ENCODE measurements at regions not wholly inside any gene's neighbourhood (a gene's known extent, or its start where the extent isn't known, plus 50 kb on each side); places are given as distances from the start of the nearest gene placed in this dataset.

- H3K4me1 ChIP-seq (ENCODE audit: control insufficient read depth, insufficient read depth, low read length), result peaks cover 6% of the 10 kb centered on the region
- H3K9ac ChIP-seq (ENCODE audit: low read length), result no peak overlapping the region
- H3K27me3 ChIP-seq (ENCODE audit: control insufficient read depth, insufficient read depth, low read length), result no peaks in the 10 kb centered on the region
These were observed 134.7 kb downstream of the GAS1 start for GRCh38 chr9:86812616-86813015.

GRCh38 chr9:86809759-86810367 is 137.4 kb downstream of the GAS1 start:
- peaks cover 4% of the 10 kb centered on the region; the same call in 1 of the 2 replicates for H3K27me3 ChIP-seq (ENCODE audit: control insufficient read depth, insufficient read depth, low read length)
- no peaks in the 10 kb centered on the region for H3K36me3 ChIP-seq (ENCODE audit: control insufficient read depth, insufficient read depth, low read length)
- H3K9ac ChIP-seq (ENCODE audit: low read length), result no peak overlapping the region
- peaks cover 13% of the 10 kb centered on the region for H3K4me1 ChIP-seq (ENCODE audit: control insufficient read depth, insufficient read depth, low read length)
- H3K27ac ChIP-seq (ENCODE audit: low read depth, low read length), result no peak overlapping the region
- no peak overlapping the region for H3K4me3 ChIP-seq (ENCODE audit: low read depth, low read length)
- H3K9me3 ChIP-seq (ENCODE audit: control insufficient read depth, insufficient read depth, low read depth, low read length), result no peaks in the 10 kb centered on the region

More at GRCh38 chr9:86812616-86813015, 134.7 kb downstream of the GAS1 start:
- no peaks in the 10 kb centered on the region for H3K9me3 ChIP-seq (ENCODE audit: control insufficient read depth, insufficient read depth, low read depth, low read length)
- H3K4me3 ChIP-seq (ENCODE audit: low read depth, low read length), result no peak overlapping the region
- no peak overlapping the region for H3K27ac ChIP-seq (ENCODE audit: low read depth, low read length)
- no peaks in the 10 kb centered on the region for H3K36me3 ChIP-seq (ENCODE audit: control insufficient read depth, insufficient read depth, low read length)

GRCh38 chr9:86809151-86809550 is 138.2 kb downstream of the GAS1 start:
- Histone ChIP-seq H3K27ac (ENCODE audit: low read depth, low read length) (no peak overlapping the region), H3K9ac (ENCODE audit: low read length) (no peak overlapping the region), H3K4me1 (ENCODE audit: control insufficient read depth, insufficient read depth, low read length) (peaks cover 13% of the 10 kb centered on the region), H3K27me3 (ENCODE audit: control insufficient read depth, insufficient read depth, low read length) (peaks cover 4% of the 10 kb centered on the region; the same call in 1 of the 2 replicates), H3K4me3 (ENCODE audit: low read depth, low read length) (no peak overlapping the region), H3K36me3 (ENCODE audit: control insufficient read depth, insufficient read depth, low read length) (no peaks in the 10 kb centered on the region), H3K9me3 (ENCODE audit: control insufficient read depth, insufficient read depth, low read depth, low read length) (no peaks in the 10 kb centered on the region)

GRCh38 chr9:86807367-86807976 is 139.8 kb downstream of the GAS1 start:
- Histone ChIP-seq H3K4me1 (ENCODE audit: control insufficient read depth, insufficient read depth, low read length) (peaks cover 13% of the 10 kb centered on the region), H3K4me3 (ENCODE audit: low read depth, low read length) (no peak overlapping the region), H3K36me3 (ENCODE audit: control insufficient read depth, insufficient read depth, low read length) (no peaks in the 10 kb centered on the region), H3K9me3 (ENCODE audit: control insufficient read depth, insufficient read depth, low read depth, low read length) (no peaks in the 10 kb centered on the region), H3K27ac (ENCODE audit: low read depth, low read length) (no peak overlapping the region), H3K9ac (ENCODE audit: low read length) (no peak overlapping the region), H3K27me3 (ENCODE audit: control insufficient read depth, insufficient read depth, low read length) (peaks cover 4% of the 10 kb centered on the region; the same call in 1 of the 2 replicates)

- H3K4me1 ChIP-seq (ENCODE audit: control insufficient read depth, insufficient read depth, low read length), result peaks cover 23% of the 10 kb centered on the region
- H3K36me3 ChIP-seq (ENCODE audit: control insufficient read depth, insufficient read depth, low read length), result no peaks in the 10 kb centered on the region
- no peaks in the 10 kb centered on the region for H3K9me3 ChIP-seq (ENCODE audit: control insufficient read depth, insufficient read depth, low read depth, low read length)
- peaks cover 4% of the 10 kb centered on the region; the same call in 1 of the 2 replicates for H3K27me3 ChIP-seq (ENCODE audit: control insufficient read depth, insufficient read depth, low read length)
- H3K27ac ChIP-seq (ENCODE audit: low read depth, low read length), result no peak overlapping the region
- H3K9ac ChIP-seq (ENCODE audit: low read length), result no peak overlapping the region
- no peak overlapping the region for H3K4me3 ChIP-seq (ENCODE audit: low read depth, low read length)
These were observed 143.3 kb downstream of the GAS1 start for GRCh38 chr9:86804011-86804410.

- no peak overlapping the region for H3K4me3 ChIP-seq (ENCODE audit: low read depth, low read length)
- no peaks in the 10 kb centered on the region for H3K9me3 ChIP-seq (ENCODE audit: control insufficient read depth, insufficient read depth, low read depth, low read length)
- H3K4me1 ChIP-seq (ENCODE audit: control insufficient read depth, insufficient read depth, low read length), result peaks cover 22% of the 10 kb centered on the region
- peaks cover 4% of the 10 kb centered on the region; the same call in 1 of the 2 replicates for H3K27me3 ChIP-seq (ENCODE audit: control insufficient read depth, insufficient read depth, low read length)
- H3K36me3 ChIP-seq (ENCODE audit: control insufficient read depth, insufficient read depth, low read length), result no peaks in the 10 kb centered on the region
- no peak overlapping the region for H3K27ac ChIP-seq (ENCODE audit: low read depth, low read length)
- H3K9ac ChIP-seq (ENCODE audit: low read length), result no peak overlapping the region
These were observed 144.2 kb downstream of the GAS1 start for GRCh38 chr9:86802900-86803673.

- H3K4me3 ChIP-seq (ENCODE audit: low read depth, low read length), result no peak overlapping the region
- peaks cover 10% of the 10 kb centered on the region for H3K4me1 ChIP-seq (ENCODE audit: control insufficient read depth, insufficient read depth, low read length)
- H3K9ac ChIP-seq (ENCODE audit: low read length), result no peak overlapping the region
- H3K27me3 ChIP-seq (ENCODE audit: control insufficient read depth, insufficient read depth, low read length), result peaks cover 4% of the 10 kb centered on the region; the same call in 1 of the 2 replicates
- no peaks in the 10 kb centered on the region for H3K9me3 ChIP-seq (ENCODE audit: control insufficient read depth, insufficient read depth, low read depth, low read length)
- no peak overlapping the region for H3K27ac ChIP-seq (ENCODE audit: low read depth, low read length)
- H3K36me3 ChIP-seq (ENCODE audit: control insufficient read depth, insufficient read depth, low read length), result no peaks in the 10 kb centered on the region
These were observed 146.1 kb downstream of the GAS1 start for GRCh38 chr9:86801246-86801645.

GRCh38 chr9:86800681-86801080 is 146.6 kb downstream of the GAS1 start:
- Histone ChIP-seq H3K36me3 (ENCODE audit: control insufficient read depth, insufficient read depth, low read length) (no peaks in the 10 kb centered on the region), H3K4me1 (ENCODE audit: control insufficient read depth, insufficient read depth, low read length) (peaks cover 14% of the 10 kb centered on the region), H3K9me3 (ENCODE audit: control insufficient read depth, insufficient read depth, low read depth, low read length) (no peaks in the 10 kb centered on the region), H3K27me3 (ENCODE audit: control insufficient read depth, insufficient read depth, low read length) (peaks cover 4% of the 10 kb centered on the region; the same call in 1 of the 2 replicates), H3K27ac (ENCODE audit: low read depth, low read length) (no peak overlapping the region), H3K4me3 (ENCODE audit: low read depth, low read length) (no peak overlapping the region), H3K9ac (ENCODE audit: low read length) (no peak overlapping the region)

GRCh38 chr9:86798966-86799365 is 148.3 kb downstream of the GAS1 start:
- Histone ChIP-seq H3K4me1 (ENCODE audit: control insufficient read depth, insufficient read depth, low read length) (peaks cover 28% of the 10 kb centered on the region), H3K9me3 (ENCODE audit: control insufficient read depth, insufficient read depth, low read depth, low read length) (no peaks in the 10 kb centered on the region), H3K27me3 (ENCODE audit: control insufficient read depth, insufficient read depth, low read length) (no peaks in the 10 kb centered on the region), H3K36me3 (ENCODE audit: control insufficient read depth, insufficient read depth, low read length) (no peaks in the 10 kb centered on the region), H3K4me3 (ENCODE audit: low read depth, low read length) (no peak overlapping the region), H3K9ac (ENCODE audit: low read length) (no peak overlapping the region), H3K27ac (ENCODE audit: low read depth, low read length) (no peak overlapping the region)

GRCh38 chr9:86796666-86797065 is 150.6 kb downstream of the GAS1 start:
- Histone ChIP-seq H3K36me3 (ENCODE audit: control insufficient read depth, insufficient read depth, low read length) (no peaks in the 10 kb centered on the region), H3K9ac (ENCODE audit: low read length) (no peak overlapping the region), H3K27ac (ENCODE audit: low read depth, low read length) (no peak overlapping the region), H3K4me3 (ENCODE audit: low read depth, low read length) (no peak overlapping the region), H3K9me3 (ENCODE audit: control insufficient read depth, insufficient read depth, low read depth, low read length) (no peaks in the 10 kb centered on the region), H3K4me1 (ENCODE audit: control insufficient read depth, insufficient read depth, low read length) (peaks cover 26% of the 10 kb centered on the region), H3K27me3 (ENCODE audit: control insufficient read depth, insufficient read depth, low read length) (no peaks in the 10 kb centered on the region)
